PC-9 (cell line): ENCODE measurements at regions not wholly inside any gene's neighbourhood (a gene's known extent, or its start where the extent isn't known, plus 50 kb on each side); places are given as distances from the start of the nearest gene placed in this dataset.

Experiments used
- BruUV-seq: library from RNA; stranded (reverse); fragments of 400-500 nt; replicated peaks from 2 replicates; lab custom pipeline; 2021; lab: Mats Ljungman, UMichigan
- CTCF ChIA-PET: fragments of 300-600 bp; sonication (Branson Sonifier 250); formaldehyde crosslinking; loops from one replicate; lab custom pipeline; 2022; ENCODE audit warnings: antibody characterized with exemption; lab: Charles Lee
- POLR2A ChIA-PET: fragments of 300-600 bp; sonication (Branson Sonifier 250); formaldehyde crosslinking; loops from one replicate; lab custom pipeline; 2022; ENCODE audit warnings: antibody characterized with exemption; ENCODE audit not compliant: unreplicated experiment; lab: Charles Lee
- DNase-seq, 2 experiments: peaks; one replicate each; pipeline versions ENCODE4 v3.0.0 to v3.0.0-alpha.2; 2015 to 2022; ENCODE audit warnings: mixed read lengths in 1 of 2
- H2AFZ ChIP-seq: fragments of 200-600 bp; sonication (generic); 2 replicates; pipeline ENCODE4 v1.8.1; 2017; ENCODE audit warnings: antibody characterized with exemption
- H3F3A ChIP-seq: fragments of 200-600 bp; sonication (generic); 2 replicates; pipeline ENCODE4 v1.8.1; 2017; ENCODE audit warnings: antibody characterized with exemption, mild to moderate bottlenecking, low read depth; ENCODE audit not compliant: insufficient read depth
- H3K27ac ChIP-seq: fragments of 200-600 bp; sonication (generic); 2 replicates; pipeline ENCODE4 v1.6.1; 2016; ENCODE audit warnings: mixed run types
- H3K27me3 ChIP-seq: fragments of 200-600 bp; sonication (generic); 2 replicates; pipeline ENCODE4 v1.6.1; 2016; ENCODE audit warnings: low read depth, mixed run types; ENCODE audit not compliant: insufficient read depth
- H3K36me3 ChIP-seq: fragments of 200-600 bp; sonication (generic); 2 replicates; pipeline ENCODE4 v1.6.1; 2016; ENCODE audit warnings: low read depth, mixed run types
- H3K4me1 ChIP-seq: fragments of 200-600 bp; sonication (generic); replicated peaks from 2 replicates; pipeline ENCODE4 v1.6.1; 2016; ENCODE audit warnings: mixed run types; ENCODE audit not compliant: insufficient read depth
- H3K4me2 ChIP-seq: fragments of 200-600 bp; sonication (generic); 2 replicates; pipeline ENCODE4 v1.6.1; 2017; ENCODE audit warnings: mixed run types
- H3K4me3 ChIP-seq: fragments of 200-600 bp; sonication (generic); 2 replicates; pipeline ENCODE4 v1.6.1; 2016; ENCODE audit warnings: mixed run types
- H3K79me2 ChIP-seq: fragments of 200-600 bp; sonication (generic); 2 replicates; pipeline ENCODE4 v1.6.1; 2017; ENCODE audit warnings: low read depth, mixed run types
- H3K9me2 ChIP-seq: fragments of 200-600 bp; sonication (generic); 2 replicates; pipeline ENCODE4 v1.8.1; 2017; ENCODE audit warnings: mild to moderate bottlenecking; ENCODE audit not compliant: insufficient read depth
- H3K9me3 ChIP-seq: fragments of 200-600 bp; sonication (generic); 2 replicates; pipeline ENCODE4 v1.8.1; 2016; ENCODE audit warnings: low read depth; ENCODE audit not compliant: insufficient read depth
- H4K20me1 ChIP-seq: fragments of 200-600 bp; sonication (generic); 2 replicates; pipeline ENCODE4 v1.8.1; 2017; ENCODE audit not compliant: insufficient read depth
- CTCF ChIP-seq: fragments of 200-600 bp; sonication (generic); conservative IDR thresholded peaks from 2 replicates; pipeline ENCODE4 v1.6.1; 2017; ENCODE audit warnings: mixed run types, antibody characterized with exemption, mild to moderate bottlenecking, moderate library complexity
- EZH2 ChIP-seq: fragments of 200-600 bp; sonication (generic); IDR thresholded peaks from 2 replicates; pipeline ENCODE4 v1.8.0; 2017; ENCODE audit warnings: antibody characterized with exemption, low read depth
- intact Hi-C: fragments of 100-400 bp; cut with micrococcal nuclease; formaldehyde crosslinking; loops from one replicate; pipeline ENCODE4 v1.10.0; 2022; ENCODE audit not compliant: unreplicated experiment

- H4K20me1 ChIP-seq = no peaks in the 10 kb centered on the region
- no TSS peak for BruUV-seq
Measured at GRCh38 chr6:153214436-153214835, 83.4 kb upstream of the RGS17 start.

DNA sequence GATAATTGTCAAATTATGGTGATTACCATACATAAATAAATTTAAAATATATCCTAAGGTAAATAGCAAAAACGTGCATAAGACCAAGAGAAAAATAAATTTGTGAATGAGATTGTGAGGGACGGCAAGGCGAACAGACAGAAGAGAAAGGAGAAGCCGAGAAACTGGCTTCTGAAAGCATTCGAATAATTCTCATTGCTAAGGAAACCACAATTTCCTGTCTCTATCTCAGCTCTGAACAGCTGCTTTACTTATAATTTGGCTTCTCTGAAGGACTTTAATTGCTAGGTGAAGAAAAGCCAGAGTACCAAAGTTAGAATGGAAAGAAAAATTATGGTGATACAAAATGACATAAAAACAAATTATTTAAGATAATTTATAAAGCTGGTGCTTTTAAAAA is 79.0 kb upstream of the RGS17 start:
- POLR2A ChIA-PET = no interaction called here
- Histone ChIP-seq H3K36me3 (no peaks in the 10 kb centered on the region), H3K79me2 (no peaks in the 10 kb centered on the region), H3K9me3 (no peaks in the 10 kb centered on the region), H2AFZ (no peak overlapping the region), H3K27ac (no peak overlapping the region), H4K20me1 (no peaks in the 10 kb centered on the region), H3K9me2 (no peaks in the 10 kb centered on the region), H3F3A (no peaks in the 10 kb centered on the region), H3K4me2 (no peak overlapping the region), H3K4me3 (no peak overlapping the region), H3K27me3 (no peaks in the 10 kb centered on the region), H3K4me1 (no peaks in the 10 kb centered on the region)
- intact Hi-C loops = no loop called here
- DNase-seq = no peak
- no TSS peak for BruUV-seq
- TF ChIP-seq CTCF (no peak), EZH2 (no peak)
- CTCF ChIA-PET = no interaction called here

More at GRCh38 chr6:153214436-153214835, 83.4 kb upstream of the RGS17 start:
- Histone ChIP-seq H3K79me2 (no peaks in the 10 kb centered on the region), H3K27me3 (no peaks in the 10 kb centered on the region), H3K27ac (no peak overlapping the region), H3K9me2 (no peaks in the 10 kb centered on the region), H3K4me3 (no peak overlapping the region), H3K4me2 (no peak overlapping the region), H3F3A (no peaks in the 10 kb centered on the region), H3K36me3 (no peaks in the 10 kb centered on the region), H2AFZ (no peak overlapping the region), H3K4me1 (no peaks in the 10 kb centered on the region), H3K9me3 (no peaks in the 10 kb centered on the region)
- DNase-seq = no peak
- POLR2A ChIA-PET = no interaction called here
- CTCF ChIA-PET = no interaction called here
- intact Hi-C loops = no loop called here
- no peak for TF ChIP-seq CTCF
- TF ChIP-seq EZH2 = no peak

GRCh38 chr6:153208706-153209105 is 77.6 kb upstream of the RGS17 start:
- TF ChIP-seq CTCF = no peak
- no peak for TF ChIP-seq EZH2
- no TSS peak for BruUV-seq

More at GRCh38 chr6:153208706-153209105, 77.6 kb upstream of the RGS17 start:
- POLR2A ChIA-PET = no interaction called here
- intact Hi-C loops = no loop called here
- Histone ChIP-seq H3K4me2 (no peak overlapping the region), H3K4me3 (no peak overlapping the region), H3K27me3 (no peaks in the 10 kb centered on the region), H4K20me1 (no peaks in the 10 kb centered on the region), H3K9me3 (no peaks in the 10 kb centered on the region), H3K79me2 (no peaks in the 10 kb centered on the region), H3K4me1 (no peaks in the 10 kb centered on the region), H3K36me3 (no peaks in the 10 kb centered on the region), H2AFZ (no peak overlapping the region), H3K27ac (no peak overlapping the region), H3K9me2 (no peaks in the 10 kb centered on the region), H3F3A (no peaks in the 10 kb centered on the region)
- no peak for DNase-seq
- CTCF ChIA-PET = no interaction called here
